SK-N-SH (cell line): ENCODE measurements at regions not wholly inside any gene's neighbourhood (a gene's known extent, or its start where the extent isn't known, plus 50 kb on each side); places are given as distances from the start of the nearest gene placed in this dataset.

Source experiments
- CTCF ChIA-PET: fragments of 300-600, 350-600 bp; formaldehyde crosslinking; extraction: SDS; loops from one replicate; lab custom pipeline; 2021; lab: Yijun Ruan, JAX
- POLR2A ChIA-PET: fragments of 350-600 bp; sonication (Branson Sonifier 250); formaldehyde crosslinking; extraction: SDS; loops from one replicate; lab custom pipeline; 2020; ENCODE audit warnings: antibody characterized with exemption, inconsistent platforms; lab: Yijun Ruan, JAX
- DNase-seq: peaks from one replicate; pipeline ENCODE4 v3.0.0; 2012
- H2AFZ ChIP-seq: fragments of 200-600 bp; sonication (generic); 2 replicates; pipeline ENCODE4 v1.8.1; 2016; ENCODE audit warnings: antibody characterized with exemption, mild to moderate bottlenecking, low read depth
- H3F3A ChIP-seq: fragments of 200-600 bp; sonication (generic); replicated peaks from 2 replicates; pipeline ENCODE3; 2016; ENCODE audit warnings: antibody characterized with exemption, mild to moderate bottlenecking; ENCODE audit not compliant: insufficient read depth
- H3K27ac ChIP-seq, 2 experiments: fragments of 200-500 bp in 1 of 2; fragments of 200-600 bp in 1 of 2; sonication (Bioruptor generic) in 1 of 2; sonication (generic), shearing (Covaris generic) in 1 of 2; 2 replicates each; pipeline versions ENCODE4 v1.5.1 to v1.6.1; 2014 to 2016; ENCODE audit warnings: low read depth in 2 of 2, inconsistent platforms in 1 of 2, low read length in 1 of 2, mild to moderate bottlenecking in 1 of 2, mixed read lengths in 1 of 2
- H3K27me3 ChIP-seq: fragments of 200-600 bp; sonication (generic), shearing (Covaris generic); 2 replicates; pipeline ENCODE4 v1.6.1; 2016; ENCODE audit warnings: mixed run types; ENCODE audit not compliant: insufficient read depth
- H3K36me3 ChIP-seq, 2 experiments: fragments of 200-500 bp in 1 of 2; fragments of 200-600 bp in 1 of 2; sonication (Bioruptor generic) in 1 of 2; sonication (generic) in 1 of 2; replicated peaks in 1 of 2; 2 replicates each; pipeline versions ENCODE3 to v1.5.1; 2014 to 2016; ENCODE audit warnings: low read length in 1 of 2, mild to moderate bottlenecking in 1 of 2; ENCODE audit not compliant: insufficient read depth in 2 of 2, control insufficient read depth in 1 of 2
- H3K4me1 ChIP-seq, 2 experiments: fragments of 200-500 bp in 1 of 2; fragments of 200-600 bp in 1 of 2; sonication (Bioruptor generic) in 1 of 2; sonication (generic), shearing (Covaris generic) in 1 of 2; 2 replicates each; pipeline versions ENCODE4 v1.5.1 to v1.6.1; 2014 to 2016; ENCODE audit warnings: low read depth in 1 of 2, low read length in 1 of 2, mixed run types in 1 of 2; ENCODE audit not compliant: insufficient read depth in 2 of 2, control insufficient read depth in 1 of 2
- H3K4me2 ChIP-seq: fragments of 200-600 bp; sonication (generic), shearing (Covaris generic); 2 replicates; pipeline ENCODE4 v1.6.1; 2017; ENCODE audit warnings: mixed run types
- H3K4me3 ChIP-seq, 2 experiments: fragments of 200-500 bp in 1 of 2; fragments of 200-600 bp in 1 of 2; sonication (Bioruptor generic) in 1 of 2; sonication (generic), shearing (Covaris generic) in 1 of 2; 2 replicates each; pipeline versions ENCODE4 v1.5.1 to v1.8.1; 2014 to 2016; ENCODE audit warnings: low read depth in 2 of 2, inconsistent platforms in 1 of 2, low read length in 1 of 2, mild to moderate bottlenecking in 1 of 2, mixed read lengths in 1 of 2, moderate library complexity in 1 of 2
- H3K79me2 ChIP-seq: fragments of 200-600 bp; sonication (generic); 2 replicates; pipeline ENCODE4 v1.8.1; 2017; ENCODE audit warnings: mild to moderate bottlenecking; ENCODE audit not compliant: insufficient read depth
- H3K9ac ChIP-seq: fragments of 200-600 bp; sonication (generic); 2 replicates; pipeline ENCODE4 v1.6.1; 2017; ENCODE audit warnings: mixed run types
- H3K9me2 ChIP-seq: fragments of 200-600 bp; sonication (generic); 2 replicates; pipeline ENCODE4 v1.6.1; 2017; ENCODE audit warnings: mixed run types
- H3K9me3 ChIP-seq: fragments of 200-600 bp; sonication (generic); 2 replicates; pipeline ENCODE4 v1.6.1; 2017; ENCODE audit warnings: mixed run types, mild to moderate bottlenecking, moderate library complexity
- H4K20me1 ChIP-seq: fragments of 200-600 bp; sonication (generic); 2 replicates; pipeline ENCODE4 v1.6.1; 2017; ENCODE audit warnings: mild to moderate bottlenecking, mixed run types; ENCODE audit not compliant: insufficient read depth
- ELF1 ChIP-seq: IDR thresholded peaks from 2 replicates; pipeline ENCODE4 v1.4.0; 2012
- EZH2phosphoT487 ChIP-seq: fragments of 200-600 bp; sonication (generic); IDR thresholded peaks from 2 replicates; pipeline ENCODE4 v1.6.1; 2017; ENCODE audit warnings: low read depth, mixed run types, mild to moderate bottlenecking, antibody characterized with exemption, moderate library complexity, borderline replicate concordance
- GATA2 ChIP-seq: sonication (generic); formaldehyde crosslinking; IDR thresholded peaks from 2 replicates; pipeline ENCODE4 v1.5.0; 2020; ENCODE audit warnings: mild to moderate bottlenecking, missing genetic modification reagents
- JUND ChIP-seq: IDR thresholded peaks from 2 replicates; pipeline ENCODE4 v1.4.0; 2012
- MAX ChIP-seq: IDR thresholded peaks from 2 replicates; pipeline ENCODE4 v1.4.0; 2012; ENCODE audit warnings: low read depth
- POLR2AphosphoS5 ChIP-seq: IDR thresholded peaks from 2 replicates; pipeline ENCODE4 v1.6.1; 2012; ENCODE audit warnings: low read depth, low read length
- RAD21 ChIP-seq: IDR thresholded peaks from 2 replicates; pipeline ENCODE4 v1.6.1; 2012; ENCODE audit warnings: mild to moderate bottlenecking, low read length
- RXRA ChIP-seq: IDR thresholded peaks from 2 replicates; pipeline ENCODE4 v1.4.0; 2012; ENCODE audit warnings: low read depth, mild to moderate bottlenecking, borderline replicate concordance
- SMC3 ChIP-seq: IDR thresholded peaks from 2 replicates; pipeline ENCODE4 v1.6.1; 2012; ENCODE audit warnings: low read depth, low read length, improper control_type of control experiment
- TCF12 ChIP-seq: IDR thresholded peaks from 2 replicates; pipeline ENCODE4 v1.4.0; 2012
- TEAD4 ChIP-seq: IDR thresholded peaks from 2 replicates; pipeline ENCODE4 v1.4.0; 2012; ENCODE audit warnings: mild to moderate bottlenecking, borderline replicate concordance; ENCODE audit not compliant: insufficient read depth
- WGBS: methylation state at CpG from one replicate; pipeline ENCODE4 v1.1.6; 2017; ENCODE audit warnings: low lambda C conversion rate; 5-methylcytosine and 5-hydroxymethylcytosine counted together
- TF ChIP-seq, protein P1 (sequence below): fragments of 150-350 bp; IDR thresholded peaks from 2 replicates; pipeline ENCODE4 v1.6.1; 2017; ENCODE audit warnings: antibody characterized with exemption, low read length, low read depth, borderline replicate concordance
- TF ChIP-seq, protein P2 (sequence below): IDR thresholded peaks from 2 replicates; pipeline ENCODE4 v1.4.0; 2012; ENCODE audit warnings: low read depth, borderline replicate concordance
- TF ChIP-seq, protein P3 (sequence below): IDR thresholded peaks from 2 replicates; pipeline ENCODE4; 2012

GRCh38 chr16:26643519-26643918 is 423.2 kb upstream of the C16orf82 start:
- Histone ChIP-seq H3F3A (no peaks in the 10 kb centered on the region), H3K9ac (no peak overlapping the region), H3K36me3 (no peaks in the 10 kb centered on the region), H4K20me1 (no peaks in the 10 kb centered on the region), H3K9me2 (no peaks in the 10 kb centered on the region), H3K27ac (no peak overlapping the region), H3K4me2 (no peak overlapping the region), H3K79me2 (no peaks in the 10 kb centered on the region), H3K9me3 (no peaks in the 10 kb centered on the region), H2AFZ (no peak overlapping the region), H3K4me3 (no peak overlapping the region), H3K27me3 (no peaks in the 10 kb centered on the region), H3K4me1 (no peaks in the 10 kb centered on the region)
- WGBS, result 3% methylated on average over 3 of the region's 3 CpGs
- CTCF ChIA-PET, result no interaction called here
- DNase-seq, result no peak
- TF ChIP-seq EZH2phosphoT487 (no peak), JUND (no peak), SMC3 (no peak), RXRA (no peak)
- TF ChIP-seq, protein P1, sequence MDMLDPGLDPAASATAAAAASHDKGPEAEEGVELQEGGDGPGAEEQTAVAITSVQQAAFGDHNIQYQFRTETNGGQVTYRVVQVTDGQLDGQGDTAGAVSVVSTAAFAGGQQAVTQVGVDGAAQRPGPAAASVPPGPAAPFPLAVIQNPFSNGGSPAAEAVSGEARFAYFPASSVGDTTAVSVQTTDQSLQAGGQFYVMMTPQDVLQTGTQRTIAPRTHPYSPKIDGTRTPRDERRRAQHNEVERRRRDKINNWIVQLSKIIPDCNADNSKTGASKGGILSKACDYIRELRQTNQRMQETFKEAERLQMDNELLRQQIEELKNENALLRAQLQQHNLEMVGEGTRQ, result no peak
- POLR2A ChIA-PET, result no interaction called here

- Histone ChIP-seq H3K36me3 (no peaks in the 10 kb centered on the region), H3K9ac (no peak overlapping the region), H3K27ac (no peak overlapping the region)
- DNase-seq, result no peak
- 19% methylated on average over 11 of the region's 11 CpGs for WGBS
- TF ChIP-seq TEAD4, result no peak
- no peak for TF ChIP-seq MAX
- no peak for TF ChIP-seq GATA2
- no peak for TF ChIP-seq RAD21
- no peak for TF ChIP-seq ELF1
- TF ChIP-seq, protein P2, sequence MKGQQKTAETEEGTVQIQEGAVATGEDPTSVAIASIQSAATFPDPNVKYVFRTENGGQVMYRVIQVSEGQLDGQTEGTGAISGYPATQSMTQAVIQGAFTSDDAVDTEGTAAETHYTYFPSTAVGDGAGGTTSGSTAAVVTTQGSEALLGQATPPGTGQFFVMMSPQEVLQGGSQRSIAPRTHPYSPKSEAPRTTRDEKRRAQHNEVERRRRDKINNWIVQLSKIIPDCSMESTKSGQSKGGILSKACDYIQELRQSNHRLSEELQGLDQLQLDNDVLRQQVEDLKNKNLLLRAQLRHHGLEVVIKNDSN, result no peak
- no peak for TF ChIP-seq TCF12
- TF ChIP-seq POLR2AphosphoS5, result no peak
- TF ChIP-seq, protein P3, sequence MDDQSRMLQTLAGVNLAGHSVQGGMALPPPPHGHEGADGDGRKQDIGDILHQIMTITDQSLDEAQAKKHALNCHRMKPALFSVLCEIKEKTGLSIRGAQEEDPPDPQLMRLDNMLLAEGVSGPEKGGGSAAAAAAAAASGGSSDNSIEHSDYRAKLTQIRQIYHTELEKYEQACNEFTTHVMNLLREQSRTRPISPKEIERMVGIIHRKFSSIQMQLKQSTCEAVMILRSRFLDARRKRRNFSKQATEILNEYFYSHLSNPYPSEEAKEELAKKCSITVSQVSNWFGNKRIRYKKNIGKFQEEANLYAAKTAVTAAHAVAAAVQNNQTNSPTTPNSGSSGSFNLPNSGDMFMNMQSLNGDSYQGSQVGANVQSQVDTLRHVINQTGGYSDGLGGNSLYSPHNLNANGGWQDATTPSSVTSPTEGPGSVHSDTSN, result no peak
- TF ChIP-seq, all 33 proteins: peak for 0
- Histone ChIP-seq H3K27me3 (no peaks in the 10 kb centered on the region), H4K20me1 (no peaks in the 10 kb centered on the region), H3K4me3 (no peak overlapping the region), H3K4me1 (no peaks in the 10 kb centered on the region), H3K4me2 (no peak overlapping the region), H3F3A (no peaks in the 10 kb centered on the region), H2AFZ (no peak overlapping the region), H3K9me3 (no peaks in the 10 kb centered on the region), H3K79me2 (no peaks in the 10 kb centered on the region), H3K9me2 (no peaks in the 10 kb centered on the region)
- ChIA-PET CTCF (interaction anchor here (0.5 kb wide), 1 partner anchor 44 kb away, joined by 3 read pairs; no protein-coding TSS in a partner anchor), POLR2A (no interaction called here)
Observed at GRCh38 chr16:26644912-26645543, 421.7 kb upstream of the C16orf82 start.
